H1 (cell line): ENCODE measurements at regions not wholly inside any gene's neighbourhood (a gene's known extent, or its start where the extent isn't known, plus 50 kb on each side); places are given as distances from the start of the nearest gene placed in this dataset.

Experiments
- CHD2 ChIP-seq: IDR thresholded peaks from 2 replicates; pipeline ENCODE4 v1.6.1; 2012; ENCODE audit warnings: low read length, improper control_type of control experiment
- CREB1 ChIP-seq: IDR thresholded peaks from 2 replicates; pipeline ENCODE4 v1.6.1; 2012; ENCODE audit warnings: inconsistent platforms
- EGR1 ChIP-seq: IDR thresholded peaks from 2 replicates; pipeline ENCODE4 v1.6.1; 2011; ENCODE audit warnings: low read depth, low read length, borderline replicate concordance
- EZH2 ChIP-seq: fragments of 200-600 bp; sonication (generic); IDR thresholded peaks from 2 replicates; pipeline ENCODE4 v1.7.1; 2012; ENCODE audit warnings: low read depth, mild to moderate bottlenecking, moderate library complexity, low read length, inconsistent platforms; ENCODE audit not compliant: severe bottlenecking
- HDAC2 ChIP-seq, 2 experiments: fragments of 300-600 bp in 1 of 2; sonication (generic) in 1 of 2; IDR thresholded peaks; 2 replicates each; pipeline ENCODE4 v1.6.1; 2011 to 2012; ENCODE audit warnings: low read depth in 2 of 2, low read length in 2 of 2, mild to moderate bottlenecking in 2 of 2, moderate library complexity in 2 of 2, borderline replicate concordance in 1 of 2, inconsistent platforms in 1 of 2
- POU5F1 ChIP-seq: IDR thresholded peaks from 2 replicates; pipeline ENCODE4 v1.6.1; 2011; ENCODE audit warnings: low read depth, mild to moderate bottlenecking, low read length, moderate library complexity
- RBBP5 ChIP-seq: IDR thresholded peaks from 2 replicates; pipeline ENCODE4 v1.7.1; 2012; ENCODE audit warnings: low read depth, mild to moderate bottlenecking, inconsistent platforms, low read length, moderate library complexity, borderline replicate concordance
- TAF7 ChIP-seq: optimal IDR thresholded peaks from 2 replicates; pipeline ENCODE3; 2011; ENCODE audit warnings: low read depth, mild to moderate bottlenecking, inconsistent platforms, low read length, moderate library complexity, borderline replicate concordance
- YY1 ChIP-seq: IDR thresholded peaks from 2 replicates; pipeline ENCODE4 v1.6.1; 2011; ENCODE audit warnings: low read depth, mild to moderate bottlenecking, low read length
- TF ChIP-seq, protein P1 (sequence below): fragments of 300-600 bp; sonication (generic); IDR thresholded peaks from 2 replicates; pipeline ENCODE4 v1.7.1; 2012; ENCODE audit warnings: low read length, moderate library complexity, mild to moderate bottlenecking, inconsistent platforms; ENCODE audit not compliant: insufficient replicate concordance

DNA sequence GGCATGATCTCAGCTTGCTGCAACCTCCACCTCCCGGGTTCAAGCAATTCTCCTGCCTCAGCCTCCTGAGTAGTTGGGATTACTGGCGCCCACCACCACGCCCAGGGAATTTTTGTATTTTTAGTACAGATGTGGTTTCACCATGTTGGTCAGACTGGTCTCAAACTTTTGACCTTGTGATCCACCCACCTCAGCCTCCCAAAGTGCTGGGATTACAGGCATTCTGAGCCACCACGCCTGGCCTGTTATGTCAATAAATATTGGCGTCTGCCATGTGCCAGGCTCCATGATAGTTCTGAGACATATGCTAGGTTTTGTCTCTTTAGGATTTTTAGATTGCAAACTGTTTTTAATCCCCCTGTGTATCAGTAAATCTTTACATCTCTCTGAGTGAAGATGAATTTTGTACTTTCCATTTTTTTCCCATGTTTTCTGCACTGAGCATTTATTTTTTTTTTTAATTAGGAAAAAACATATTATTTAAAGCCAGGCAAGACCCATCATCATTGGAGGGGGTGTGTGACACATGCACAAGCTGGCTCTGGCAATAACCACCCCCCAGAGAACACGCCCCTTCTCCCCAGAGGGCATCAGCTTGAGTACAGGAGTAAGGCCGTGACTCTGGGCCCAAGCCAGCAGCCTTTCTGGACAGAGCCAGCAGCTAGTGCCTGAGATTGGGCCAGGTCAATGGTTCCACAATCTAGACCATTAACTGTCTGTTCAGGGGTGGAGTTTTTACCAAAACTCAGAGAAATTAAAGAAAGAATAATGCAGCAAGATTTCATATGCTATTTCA, 51.0 kb upstream of the ATP1B3 start (continued):
- TF ChIP-seq, protein P1, sequence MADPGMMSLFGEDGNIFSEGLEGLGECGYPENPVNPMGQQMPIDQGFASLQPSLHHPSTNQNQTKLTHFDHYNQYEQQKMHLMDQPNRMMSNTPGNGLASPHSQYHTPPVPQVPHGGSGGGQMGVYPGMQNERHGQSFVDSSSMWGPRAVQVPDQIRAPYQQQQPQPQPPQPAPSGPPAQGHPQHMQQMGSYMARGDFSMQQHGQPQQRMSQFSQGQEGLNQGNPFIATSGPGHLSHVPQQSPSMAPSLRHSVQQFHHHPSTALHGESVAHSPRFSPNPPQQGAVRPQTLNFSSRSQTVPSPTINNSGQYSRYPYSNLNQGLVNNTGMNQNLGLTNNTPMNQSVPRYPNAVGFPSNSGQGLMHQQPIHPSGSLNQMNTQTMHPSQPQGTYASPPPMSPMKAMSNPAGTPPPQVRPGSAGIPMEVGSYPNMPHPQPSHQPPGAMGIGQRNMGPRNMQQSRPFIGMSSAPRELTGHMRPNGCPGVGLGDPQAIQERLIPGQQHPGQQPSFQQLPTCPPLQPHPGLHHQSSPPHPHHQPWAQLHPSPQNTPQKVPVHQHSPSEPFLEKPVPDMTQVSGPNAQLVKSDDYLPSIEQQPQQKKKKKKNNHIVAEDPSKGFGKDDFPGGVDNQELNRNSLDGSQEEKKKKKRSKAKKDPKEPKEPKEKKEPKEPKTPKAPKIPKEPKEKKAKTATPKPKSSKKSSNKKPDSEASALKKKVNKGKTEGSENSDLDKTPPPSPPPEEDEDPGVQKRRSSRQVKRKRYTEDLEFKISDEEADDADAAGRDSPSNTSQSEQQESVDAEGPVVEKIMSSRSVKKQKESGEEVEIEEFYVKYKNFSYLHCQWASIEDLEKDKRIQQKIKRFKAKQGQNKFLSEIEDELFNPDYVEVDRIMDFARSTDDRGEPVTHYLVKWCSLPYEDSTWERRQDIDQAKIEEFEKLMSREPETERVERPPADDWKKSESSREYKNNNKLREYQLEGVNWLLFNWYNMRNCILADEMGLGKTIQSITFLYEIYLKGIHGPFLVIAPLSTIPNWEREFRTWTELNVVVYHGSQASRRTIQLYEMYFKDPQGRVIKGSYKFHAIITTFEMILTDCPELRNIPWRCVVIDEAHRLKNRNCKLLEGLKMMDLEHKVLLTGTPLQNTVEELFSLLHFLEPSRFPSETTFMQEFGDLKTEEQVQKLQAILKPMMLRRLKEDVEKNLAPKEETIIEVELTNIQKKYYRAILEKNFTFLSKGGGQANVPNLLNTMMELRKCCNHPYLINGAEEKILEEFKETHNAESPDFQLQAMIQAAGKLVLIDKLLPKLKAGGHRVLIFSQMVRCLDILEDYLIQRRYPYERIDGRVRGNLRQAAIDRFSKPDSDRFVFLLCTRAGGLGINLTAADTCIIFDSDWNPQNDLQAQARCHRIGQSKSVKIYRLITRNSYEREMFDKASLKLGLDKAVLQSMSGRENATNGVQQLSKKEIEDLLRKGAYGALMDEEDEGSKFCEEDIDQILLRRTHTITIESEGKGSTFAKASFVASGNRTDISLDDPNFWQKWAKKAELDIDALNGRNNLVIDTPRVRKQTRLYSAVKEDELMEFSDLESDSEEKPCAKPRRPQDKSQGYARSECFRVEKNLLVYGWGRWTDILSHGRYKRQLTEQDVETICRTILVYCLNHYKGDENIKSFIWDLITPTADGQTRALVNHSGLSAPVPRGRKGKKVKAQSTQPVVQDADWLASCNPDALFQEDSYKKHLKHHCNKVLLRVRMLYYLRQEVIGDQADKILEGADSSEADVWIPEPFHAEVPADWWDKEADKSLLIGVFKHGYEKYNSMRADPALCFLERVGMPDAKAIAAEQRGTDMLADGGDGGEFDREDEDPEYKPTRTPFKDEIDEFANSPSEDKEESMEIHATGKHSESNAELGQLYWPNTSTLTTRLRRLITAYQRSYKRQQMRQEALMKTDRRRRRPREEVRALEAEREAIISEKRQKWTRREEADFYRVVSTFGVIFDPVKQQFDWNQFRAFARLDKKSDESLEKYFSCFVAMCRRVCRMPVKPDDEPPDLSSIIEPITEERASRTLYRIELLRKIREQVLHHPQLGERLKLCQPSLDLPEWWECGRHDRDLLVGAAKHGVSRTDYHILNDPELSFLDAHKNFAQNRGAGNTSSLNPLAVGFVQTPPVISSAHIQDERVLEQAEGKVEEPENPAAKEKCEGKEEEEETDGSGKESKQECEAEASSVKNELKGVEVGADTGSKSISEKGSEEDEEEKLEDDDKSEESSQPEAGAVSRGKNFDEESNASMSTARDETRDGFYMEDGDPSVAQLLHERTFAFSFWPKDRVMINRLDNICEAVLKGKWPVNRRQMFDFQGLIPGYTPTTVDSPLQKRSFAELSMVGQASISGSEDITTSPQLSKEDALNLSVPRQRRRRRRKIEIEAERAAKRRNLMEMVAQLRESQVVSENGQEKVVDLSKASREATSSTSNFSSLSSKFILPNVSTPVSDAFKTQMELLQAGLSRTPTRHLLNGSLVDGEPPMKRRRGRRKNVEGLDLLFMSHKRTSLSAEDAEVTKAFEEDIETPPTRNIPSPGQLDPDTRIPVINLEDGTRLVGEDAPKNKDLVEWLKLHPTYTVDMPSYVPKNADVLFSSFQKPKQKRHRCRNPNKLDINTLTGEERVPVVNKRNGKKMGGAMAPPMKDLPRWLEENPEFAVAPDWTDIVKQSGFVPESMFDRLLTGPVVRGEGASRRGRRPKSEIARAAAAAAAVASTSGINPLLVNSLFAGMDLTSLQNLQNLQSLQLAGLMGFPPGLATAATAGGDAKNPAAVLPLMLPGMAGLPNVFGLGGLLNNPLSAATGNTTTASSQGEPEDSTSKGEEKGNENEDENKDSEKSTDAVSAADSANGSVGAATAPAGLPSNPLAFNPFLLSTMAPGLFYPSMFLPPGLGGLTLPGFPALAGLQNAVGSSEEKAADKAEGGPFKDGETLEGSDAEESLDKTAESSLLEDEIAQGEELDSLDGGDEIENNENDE, result no peak
- TF ChIP-seq TAF7, result no peak
- no peak for TF ChIP-seq CREB1
- TF ChIP-seq EZH2, result no peak
- no peak for TF ChIP-seq YY1
- no peak for TF ChIP-seq EGR1
- no peak for TF ChIP-seq POU5F1
- TF ChIP-seq RBBP5, result no peak
- no peak for TF ChIP-seq CHD2
- no peak for TF ChIP-seq HDAC2 (IDR thresholded peaks at IDR 0.05; ENCODE audit: borderline replicate concordance in 1 of 2, low read depth in 2 of 2, low read length in 2 of 2)
